ENCODE measurements at regions not wholly inside any gene's neighbourhood (a gene's known extent, or its start where the extent isn't known, plus 50 kb on each side); places are given as distances from the start of the nearest gene placed in this dataset.
"Not testable (repeated sequence)": the region's sequence is repeated elsewhere in the genome, so short reads cannot be mapped to it uniquely, and the experiment has no call there.

DNA sequence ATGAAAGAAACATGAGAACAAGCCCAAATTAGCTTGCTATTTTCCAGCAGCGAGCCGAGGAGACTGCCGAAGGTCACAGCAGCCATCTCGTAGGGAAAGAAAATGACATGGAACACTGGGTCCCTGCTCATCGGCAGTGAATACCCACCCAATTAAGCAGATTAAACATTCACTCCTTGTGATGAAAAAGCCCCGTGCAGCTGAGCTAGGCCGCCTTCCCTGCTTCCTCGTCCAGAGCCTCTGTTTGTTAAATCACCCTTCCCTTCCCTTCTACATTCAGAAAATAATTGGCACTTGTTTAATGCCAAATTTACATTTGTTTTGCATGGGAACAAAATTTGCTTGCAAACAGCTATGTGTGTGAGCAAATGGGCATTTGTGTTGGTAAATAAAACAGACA, 342.5 kb downstream of the RMST start:
- no peak for DNase-seq

DNA sequence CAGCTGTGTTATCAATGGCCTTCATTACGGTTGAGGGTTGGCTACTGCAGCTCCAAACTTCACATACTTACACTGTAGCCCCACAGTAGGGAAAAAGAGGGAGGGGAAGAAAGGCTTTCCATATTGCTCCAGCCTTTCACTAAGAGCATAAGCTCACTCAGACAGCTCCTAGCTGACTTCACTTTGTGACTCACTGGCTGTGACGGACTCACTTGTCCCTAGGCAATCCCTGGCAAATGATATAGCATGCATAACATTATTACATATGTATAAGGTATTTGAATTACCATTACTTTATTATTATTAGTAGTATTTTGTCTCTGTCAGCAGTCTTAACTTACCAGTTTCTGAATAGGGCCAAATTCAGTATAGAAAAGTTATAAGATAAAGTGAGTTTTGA, 350.7 kb downstream of the RMST start:
- DNase-seq = no peak

DNA sequence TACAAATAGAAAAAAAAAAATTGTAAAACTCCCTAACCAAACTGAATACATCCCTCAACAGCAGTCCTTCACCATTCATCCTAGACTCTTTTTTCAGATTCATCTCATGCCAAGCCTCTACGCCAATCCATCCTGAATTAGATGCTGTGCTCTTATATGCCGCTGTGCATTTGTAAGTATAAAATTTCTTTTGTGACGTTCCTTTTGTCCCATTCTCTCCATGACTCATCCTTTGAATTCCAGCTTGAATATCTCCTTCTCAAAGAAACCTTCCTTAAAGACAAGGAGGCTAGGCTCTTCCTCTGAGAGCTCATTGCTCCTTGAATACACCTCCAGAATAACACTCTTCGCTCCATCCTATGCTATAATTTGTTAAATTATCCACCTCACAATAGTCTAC, 359.2 kb downstream of the RMST start:
- no peak for DNase-seq

DNA sequence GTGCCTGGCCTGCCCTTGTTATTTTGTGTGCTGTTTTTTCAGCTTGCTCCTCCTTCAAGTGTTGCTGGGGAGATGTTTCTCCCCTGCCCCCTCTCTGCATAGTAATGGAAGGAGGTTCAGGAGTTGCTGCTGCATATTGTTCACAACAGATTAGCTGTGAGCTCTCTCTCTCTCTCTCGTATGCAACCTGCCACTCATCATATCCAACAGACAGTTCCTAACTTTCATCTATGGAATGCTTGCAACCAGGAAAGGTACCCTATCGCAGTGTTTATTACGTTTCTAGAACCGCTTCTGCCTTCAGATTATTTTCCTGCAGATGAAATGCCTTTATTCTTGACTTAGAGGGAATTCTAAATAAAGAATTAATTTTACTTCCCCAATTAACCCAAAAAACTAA, 372.9 kb downstream of the RMST start:
- DNase-seq = no peak

DNA sequence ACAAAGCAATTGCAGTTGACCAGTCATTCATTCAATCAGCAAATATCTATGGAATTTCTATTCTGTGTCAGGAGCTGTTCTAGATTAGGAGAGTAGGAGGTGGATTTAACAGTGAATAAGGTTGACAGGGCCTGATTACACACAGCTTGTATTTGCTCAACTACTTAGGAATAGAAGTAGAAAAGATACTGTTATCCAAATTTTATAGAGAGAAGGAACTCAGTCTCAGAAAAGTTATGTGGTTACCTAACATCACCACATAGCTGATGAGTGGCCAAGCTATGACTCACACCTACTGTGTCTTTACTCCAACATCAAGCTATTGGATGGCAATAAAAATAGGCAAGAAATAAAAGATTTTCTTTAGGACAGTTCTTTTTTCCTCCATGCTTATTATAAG, 374.8 kb downstream of the RMST start:
- no peak for DNase-seq

DNA sequence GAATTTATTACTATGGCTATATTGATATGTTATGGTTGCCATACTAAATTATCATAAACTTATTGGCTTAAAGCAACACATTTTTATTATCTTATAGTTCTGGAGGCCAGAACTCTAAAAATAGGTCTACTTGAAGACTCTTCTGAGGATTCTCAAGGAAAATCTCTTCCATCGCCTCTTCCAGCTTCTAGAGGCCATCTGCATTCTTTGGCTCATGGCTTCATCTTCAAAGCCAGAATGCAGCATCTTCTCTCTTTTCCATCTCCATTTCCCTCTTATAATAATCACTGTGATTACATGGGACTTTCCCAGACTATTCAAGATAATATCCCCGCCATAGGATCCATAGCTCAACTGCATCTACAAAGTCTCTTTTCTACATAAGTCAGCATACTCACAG, 385.4 kb downstream of the RMST start:
- DNase-seq = no peak

DNA sequence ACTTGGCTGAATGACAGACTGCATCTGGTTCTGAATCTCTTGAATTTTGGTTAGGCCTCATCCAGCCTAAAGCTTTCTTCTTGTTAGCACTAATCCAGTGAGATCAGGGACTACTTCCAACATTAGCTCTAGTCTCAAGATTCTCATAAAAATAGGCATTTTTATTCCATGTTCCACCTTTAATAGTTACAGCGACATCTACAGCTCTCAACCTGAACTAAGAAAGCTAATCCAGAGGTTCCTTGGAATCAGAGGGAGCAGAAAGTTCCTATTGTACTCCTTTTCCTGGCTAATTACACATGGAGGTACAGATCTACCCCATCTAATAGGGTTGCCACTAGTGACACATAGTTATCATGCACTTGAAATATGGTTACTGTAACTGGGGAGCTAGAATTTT, 391.9 kb downstream of the RMST start:
- no peak for DNase-seq

DNA sequence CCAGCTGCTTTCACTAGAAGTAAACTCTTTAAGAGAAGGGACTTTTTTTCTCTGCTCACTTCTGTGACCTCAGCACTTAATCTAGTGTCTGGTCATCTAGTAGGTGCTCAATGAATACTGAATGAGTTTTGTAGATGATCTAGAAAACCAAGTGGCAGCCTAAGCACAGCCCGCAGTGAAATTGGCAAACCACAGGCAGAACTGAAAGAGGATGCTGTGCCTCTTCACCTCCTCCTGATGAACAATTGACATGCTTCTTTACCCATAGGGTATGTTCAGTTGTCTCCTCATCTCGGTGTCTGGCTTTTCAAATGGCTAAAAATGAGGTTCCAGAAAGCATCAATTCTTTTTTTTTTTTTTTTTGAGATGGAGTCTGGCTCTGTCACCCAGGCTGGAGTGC, 399.5 kb downstream of the RMST start:
- no peak for DNase-seq

DNA sequence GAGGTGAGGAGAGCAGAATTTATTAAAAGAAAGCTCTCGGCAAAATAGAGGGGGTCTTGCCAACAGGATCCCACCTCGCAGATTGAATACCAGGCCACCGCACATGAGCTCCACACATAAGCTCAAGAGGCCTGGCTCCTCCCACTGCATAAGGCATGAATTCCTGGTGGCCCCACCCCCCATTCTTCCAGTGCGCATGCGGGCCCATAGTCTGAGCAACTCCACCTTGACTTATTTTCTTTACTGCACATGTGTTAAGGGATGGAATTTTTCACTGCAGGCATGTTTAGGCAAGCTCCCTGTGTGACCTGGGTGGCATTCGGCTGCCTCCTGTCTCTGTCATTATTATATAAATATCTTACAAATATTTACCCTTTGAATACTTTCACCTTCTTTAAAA, 412.5 kb downstream of the RMST start:
- DNase-seq = no peak

DNA sequence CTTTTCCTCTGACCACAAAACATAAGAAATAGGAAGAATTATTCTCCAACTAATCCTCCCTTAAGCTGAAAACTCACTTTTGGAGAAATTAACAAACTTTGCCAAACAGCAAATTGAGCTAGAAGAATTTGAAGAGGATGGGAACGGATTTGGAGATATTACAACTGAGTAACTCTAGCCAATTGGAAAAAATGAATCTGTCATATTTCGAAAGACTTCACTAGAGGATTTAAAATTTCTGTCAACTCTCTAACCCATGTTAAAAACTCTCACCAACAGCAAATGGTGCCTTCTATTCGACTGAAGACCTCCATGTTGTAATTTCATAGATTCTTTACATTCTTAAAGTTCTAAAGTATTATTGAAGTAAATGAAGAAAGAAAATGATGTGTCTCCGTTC, 414.2 kb downstream of the RMST start:
- no peak for DNase-seq

DNA sequence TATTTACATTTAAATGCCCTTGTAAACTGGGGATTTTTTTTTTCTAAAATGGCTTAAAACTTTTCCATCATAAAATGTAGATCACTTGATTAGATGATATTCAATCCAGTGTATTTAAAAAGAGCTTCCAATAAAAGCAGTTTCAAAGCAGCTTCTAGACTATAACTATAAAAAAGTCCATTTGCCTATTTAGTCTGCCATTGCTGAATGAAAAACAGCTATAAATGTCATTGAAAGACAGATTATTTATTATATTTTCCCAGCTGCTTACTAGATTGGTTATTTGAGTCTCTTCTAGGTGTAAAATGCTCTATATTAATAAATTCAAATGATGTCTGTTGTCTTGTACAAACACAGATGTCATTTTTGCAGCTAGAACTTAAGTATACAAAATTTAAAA, 414.8 kb downstream of the RMST start:
- DNase-seq = no peak

DNA sequence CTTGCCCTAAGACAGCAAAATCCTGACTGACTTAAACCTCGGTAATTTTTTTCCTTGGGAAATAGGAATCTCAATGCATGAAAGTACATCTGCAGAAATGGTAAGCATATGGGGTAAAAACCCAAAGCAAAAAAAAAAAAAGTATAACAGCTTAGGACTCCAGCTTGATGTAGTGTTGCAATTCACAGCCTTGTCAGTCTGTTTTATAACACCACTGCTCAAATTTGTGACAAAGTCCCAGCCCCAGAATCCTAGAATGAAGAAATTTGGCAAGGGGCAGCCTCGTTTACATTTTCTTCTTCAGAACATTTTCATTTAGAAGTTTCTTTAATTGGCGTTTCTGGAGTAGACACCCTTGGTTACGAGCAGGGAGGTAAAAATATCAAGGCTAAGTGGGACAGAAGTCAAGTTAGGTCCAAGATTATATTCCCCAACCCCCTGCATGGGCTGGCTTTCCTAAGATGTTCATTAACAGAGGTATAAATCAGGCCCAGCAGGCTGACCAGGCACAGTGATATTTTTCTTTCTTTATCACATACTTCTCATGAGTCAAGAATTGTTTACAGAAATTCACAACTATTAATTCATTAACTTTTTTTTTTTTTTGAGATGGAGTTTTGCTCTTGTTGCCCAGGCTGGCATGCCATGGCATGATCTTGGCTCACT, 424.0 kb downstream of the RMST start:
- no peak for DNase-seq

DNA sequence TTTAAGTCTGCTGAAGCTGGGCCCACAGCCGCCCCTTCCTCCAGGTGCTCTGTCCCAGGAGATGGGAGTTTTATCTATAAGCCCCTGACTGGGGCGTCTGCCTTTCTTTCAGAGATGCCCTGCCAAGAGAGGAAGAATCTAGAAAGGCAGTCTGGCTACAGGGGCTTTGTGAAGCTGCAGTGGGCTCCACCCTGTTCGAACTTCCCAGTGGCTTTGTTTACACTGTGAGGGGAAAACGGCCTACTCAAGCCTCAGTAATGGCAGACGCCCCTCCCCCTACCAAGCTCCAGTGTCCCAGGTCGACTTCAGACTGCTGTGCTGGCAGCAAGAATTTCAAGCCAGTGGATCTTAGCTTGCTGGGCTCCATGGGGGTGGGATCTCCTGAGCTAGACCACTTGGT, 435.3 kb downstream of the RMST start:
- not testable (repeated sequence) for DNase-seq

DNA sequence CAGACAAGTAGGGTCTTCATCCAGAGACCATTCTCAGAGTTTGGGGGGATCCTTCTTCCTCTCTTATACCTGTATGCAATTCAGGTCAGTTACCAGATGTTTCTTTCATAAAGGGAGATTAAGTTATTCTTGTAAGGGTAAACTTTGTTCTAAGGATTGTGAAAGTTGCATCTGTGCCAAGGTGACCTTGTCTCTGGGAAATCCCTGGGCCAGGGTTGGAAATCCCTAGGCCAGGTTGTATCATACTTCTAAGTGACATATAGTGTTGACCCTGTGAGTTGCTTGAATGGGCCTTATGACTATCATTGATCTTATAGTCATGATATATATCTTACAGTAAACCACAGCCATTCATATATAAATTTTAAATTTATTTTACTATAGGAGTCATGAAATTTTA, 436.9 kb downstream of the RMST start:
- DNase-seq = no peak

DNA sequence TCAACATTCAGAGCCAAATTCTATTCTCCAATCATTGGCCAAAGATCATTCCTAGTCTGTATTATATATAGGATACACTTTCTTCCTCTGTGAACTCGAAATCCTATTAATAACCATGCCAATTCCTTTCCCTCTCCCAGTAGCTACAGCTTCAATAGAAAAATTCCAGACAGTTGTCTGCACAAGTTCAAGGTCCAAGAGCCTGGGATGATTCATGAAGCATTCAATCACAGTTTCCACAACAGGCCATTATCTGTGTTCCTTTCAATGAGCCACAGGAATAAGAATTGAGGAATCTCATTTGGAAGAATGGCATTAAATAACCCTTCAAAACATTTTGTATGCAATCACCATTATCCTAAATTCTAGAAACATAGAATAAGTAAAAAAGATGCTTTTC, 437.4 kb downstream of the RMST start:
- no peak for DNase-seq

DNA sequence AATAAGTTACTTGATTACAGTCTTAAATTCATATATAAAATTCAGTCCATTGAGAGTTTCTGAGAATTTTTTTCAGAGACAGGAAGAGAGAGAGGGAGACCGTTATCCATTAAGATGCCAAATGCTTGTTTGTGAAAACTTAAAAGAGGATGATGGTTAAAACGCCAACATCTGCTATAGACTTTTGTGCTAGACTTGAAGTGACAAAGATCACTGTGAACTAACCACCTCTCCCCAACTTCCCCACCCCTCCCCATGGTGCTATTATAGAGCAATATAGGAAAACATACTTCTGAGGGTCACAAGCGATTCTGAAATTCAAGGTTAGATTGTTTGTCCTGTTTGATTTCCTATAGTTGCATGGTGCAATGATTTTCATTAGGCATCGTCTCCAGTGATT, 440.8 kb downstream of the RMST start:
- no peak for DNase-seq

DNA sequence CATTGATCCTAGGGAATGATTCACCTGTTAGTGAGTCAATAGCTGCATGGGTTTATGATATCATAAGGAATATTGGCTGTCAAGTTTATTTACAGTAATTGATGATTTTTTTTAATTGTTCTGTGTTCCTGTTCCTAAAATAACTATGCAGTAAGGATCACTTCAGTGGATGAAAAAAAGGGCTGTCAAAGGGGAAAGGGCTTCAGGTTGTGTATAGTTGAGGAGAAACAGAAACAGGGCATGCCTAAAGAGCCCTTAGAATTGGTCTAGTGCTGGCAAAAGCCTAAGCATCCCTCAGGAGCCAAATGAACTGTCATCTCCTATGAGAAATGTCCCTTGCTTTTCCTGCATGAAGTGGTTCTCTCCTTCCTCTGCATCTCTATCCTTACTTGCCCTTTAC, 444.9 kb downstream of the RMST start:
- DNase-seq = no peak

DNA sequence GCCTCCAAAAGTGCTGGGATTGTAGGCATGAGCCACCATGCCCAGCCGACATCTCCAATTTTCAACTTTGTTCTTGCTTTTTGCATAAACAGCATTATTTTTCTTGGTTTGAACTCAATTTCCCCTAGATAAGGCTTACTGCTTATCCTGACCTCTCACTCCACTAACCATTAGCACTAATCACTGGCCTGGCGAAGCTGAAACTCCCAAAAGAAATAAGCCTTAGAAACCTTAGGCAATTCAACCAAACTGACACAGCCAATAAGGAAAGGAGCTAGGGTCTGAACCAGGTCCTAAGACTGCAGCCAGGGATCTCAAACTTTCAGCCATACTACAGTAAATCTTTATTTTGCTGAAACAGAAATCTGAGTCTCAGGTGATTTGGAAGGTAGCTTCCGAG, 448.0 kb downstream of the RMST start:
- DNase-seq = no peak

DNA sequence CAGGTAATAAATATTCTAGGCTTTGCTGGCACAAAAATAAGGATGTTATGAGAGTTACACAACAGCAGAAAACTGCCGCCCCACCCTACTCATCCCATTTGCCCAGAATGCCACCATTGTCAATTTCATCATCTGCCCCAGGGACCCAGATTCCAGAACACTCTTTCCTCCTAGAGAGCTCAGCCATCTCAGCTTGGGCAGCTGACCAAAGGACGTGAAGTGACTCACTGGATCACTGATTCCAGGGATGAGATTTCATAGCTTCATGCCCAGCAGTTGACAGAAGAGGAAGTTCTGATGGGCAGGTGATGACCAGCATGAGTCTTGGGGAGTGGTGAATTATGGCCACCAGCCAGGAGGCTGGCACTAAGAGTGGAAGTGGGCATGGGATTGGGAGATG, 450.3 kb downstream of the RMST start:
- DNase-seq = no peak

DNA sequence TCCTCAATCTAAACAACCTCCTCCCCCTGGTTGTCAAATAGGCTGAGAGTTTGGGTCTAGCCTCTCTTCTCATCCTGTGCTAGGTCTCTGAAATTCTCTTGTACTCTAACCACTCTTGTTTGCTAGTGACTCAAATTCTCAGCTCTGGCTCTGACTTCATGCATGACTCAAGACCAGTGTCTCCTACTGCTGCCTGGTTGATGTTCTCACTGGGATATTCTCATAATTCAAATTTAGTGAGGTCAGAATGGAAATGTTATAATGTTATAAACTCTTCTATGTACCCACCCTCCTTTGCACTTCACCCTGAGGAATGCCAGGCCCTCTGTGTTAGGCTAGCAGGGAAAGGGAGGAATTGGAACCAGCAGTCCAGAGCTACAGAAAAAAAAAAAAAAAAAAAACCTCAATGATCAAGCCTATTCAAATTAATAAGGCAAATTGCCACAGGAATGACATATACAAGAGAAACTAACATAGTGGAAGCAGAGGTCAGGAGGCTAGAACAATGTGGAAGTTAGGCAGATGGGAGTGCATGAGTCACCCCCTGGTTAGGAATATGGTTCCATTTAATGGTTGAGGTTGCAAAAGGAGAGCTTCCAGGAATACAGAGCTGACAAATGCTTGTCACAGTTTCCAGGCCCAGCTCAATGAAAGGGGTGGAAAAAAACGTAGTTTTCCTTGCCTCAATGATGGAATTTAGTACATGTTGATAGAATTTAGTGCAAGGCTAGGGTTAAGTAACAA, 459.5 kb downstream of the RMST start:
- no peak for DNase-seq

DNA sequence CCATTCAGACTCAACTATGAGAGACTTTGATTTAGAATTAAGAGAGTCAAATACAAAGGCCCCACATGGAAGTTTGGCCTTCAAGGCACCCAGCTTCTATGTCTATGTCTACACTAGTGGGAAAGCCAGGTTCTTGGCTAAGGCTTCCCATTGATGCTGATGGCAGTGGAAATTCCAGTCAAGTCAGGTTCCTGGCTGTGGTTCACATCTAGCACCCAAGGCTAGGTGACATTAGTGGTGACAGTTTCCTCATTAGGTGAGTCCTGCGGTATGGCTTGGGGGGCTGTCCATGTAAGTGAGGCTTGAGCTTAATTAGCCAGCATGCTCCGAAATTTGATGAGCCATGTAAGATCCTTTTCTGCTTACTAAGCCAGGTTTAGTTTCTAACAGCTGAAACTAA, 460.9 kb downstream of the RMST start:
- DNase-seq = no peak

DNA sequence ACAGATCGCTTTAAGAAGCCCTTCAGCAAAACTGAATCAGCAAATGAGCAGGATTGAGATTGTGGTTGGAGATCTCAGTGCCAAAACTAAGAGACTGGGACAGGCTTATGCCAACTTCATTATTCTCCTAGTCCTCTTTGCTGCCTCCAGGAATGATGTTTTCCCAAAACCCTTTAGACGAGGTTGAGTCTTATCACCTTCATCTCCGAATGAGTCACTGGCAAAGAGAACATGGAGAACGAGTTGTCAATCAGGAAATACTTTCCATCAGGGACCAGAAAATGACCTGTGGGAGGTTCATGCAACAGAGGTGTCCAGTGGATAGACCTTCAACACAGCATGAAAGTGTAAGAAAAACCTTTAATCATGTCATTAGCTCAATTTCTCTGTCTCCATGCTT, 461.5 kb downstream of the RMST start:
- DNase-seq = no peak

DNA sequence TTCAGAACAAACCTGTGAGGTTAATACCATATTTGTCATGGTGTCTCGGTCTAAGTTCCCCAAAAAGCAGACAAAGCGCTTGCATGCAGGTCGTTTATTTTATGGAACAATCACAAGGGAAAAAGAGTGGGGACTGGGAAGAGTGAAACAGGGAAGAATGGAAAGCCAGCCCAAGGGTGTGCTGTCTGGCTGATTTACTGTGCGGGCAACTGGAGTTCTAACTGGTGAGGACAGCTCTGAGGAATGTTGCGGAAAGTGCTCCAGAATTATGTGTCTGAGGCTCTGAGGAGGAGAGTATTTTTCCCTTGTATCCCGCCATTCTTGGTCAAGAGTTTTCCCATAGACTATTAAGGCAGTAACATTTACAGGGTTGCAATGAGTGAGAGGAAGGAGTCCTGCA, 465.4 kb downstream of the RMST start:
- DNase-seq = no peak

DNA sequence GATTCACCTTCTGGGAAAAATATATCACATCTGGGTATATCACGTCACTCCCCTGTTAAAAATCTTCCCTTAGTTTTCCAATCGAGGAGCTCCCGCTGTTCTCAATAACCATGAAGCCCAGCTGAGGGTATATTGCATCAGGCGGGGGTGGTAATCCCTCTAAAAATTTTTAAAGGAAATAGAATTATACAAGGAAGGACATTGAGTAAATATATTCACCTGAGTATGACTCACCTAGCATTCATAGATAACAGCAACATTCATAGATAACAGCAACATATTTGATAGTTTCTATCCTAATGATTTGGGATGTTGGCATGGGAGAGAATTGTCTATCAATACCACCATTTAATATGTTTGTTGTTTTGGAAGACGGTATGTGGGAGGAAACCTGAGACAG, 473.6 kb downstream of the RMST start:
- DNase-seq = no peak

DNA sequence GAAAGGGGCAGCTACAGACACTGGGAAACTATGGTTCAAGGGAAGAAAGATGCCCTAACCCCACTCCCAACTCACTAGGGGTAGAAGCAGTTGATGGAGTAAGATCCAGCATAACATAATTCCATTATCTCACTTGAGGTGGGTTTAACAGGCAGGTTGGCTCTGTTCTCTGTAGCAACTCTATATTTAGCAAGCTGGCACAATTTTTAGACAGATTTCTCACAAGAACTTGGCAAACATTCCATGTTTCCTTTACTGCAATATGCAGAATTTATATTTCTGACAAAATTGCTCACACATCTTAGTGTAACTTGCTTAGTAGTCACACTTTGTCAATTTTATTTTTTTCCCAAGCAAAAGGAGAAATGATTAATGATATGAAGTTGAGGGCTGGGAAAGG, 475.4 kb downstream of the RMST start:
- no peak for DNase-seq
